HG03457 (cell line): ENCODE measurements at regions not wholly inside any gene's neighbourhood (a gene's known extent, or its start where the extent isn't known, plus 50 kb on each side); places are given as distances from the start of the nearest gene placed in this dataset.

Experiments used
- ATAC-seq: cut with Tn5 transposase; IDR thresholded peaks from one replicate; pipeline ENCODE4 v1.9.1; 2021; ENCODE audit warnings: moderate number of reproducible peaks; ENCODE audit not compliant: unreplicated experiment

GRCh38 chr4:64614276-64614675, 205.0 kb upstream of the TECRL start:
- no peak for ATAC-seq

DNA sequence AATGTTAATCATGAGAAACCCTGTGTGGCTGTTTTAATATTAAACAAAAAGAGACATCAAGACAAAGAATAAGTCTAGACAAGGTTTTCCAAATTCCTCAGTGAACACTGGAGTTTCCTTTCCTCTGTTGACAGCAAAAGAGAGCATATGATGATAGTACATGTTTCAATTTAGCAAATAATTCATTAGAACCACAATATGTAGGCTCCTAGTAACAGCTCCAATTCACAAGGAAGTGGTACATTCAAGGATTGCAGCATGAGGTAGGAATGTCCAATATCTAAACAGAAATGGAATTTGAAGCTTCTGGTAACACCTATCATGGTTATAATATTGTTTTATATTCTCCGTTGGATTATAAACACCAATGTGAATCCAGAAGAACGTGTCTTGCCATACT, 203.8 kb upstream of the TECRL start:
- ATAC-seq: no peak

GRCh38 chr4:64598066-64598465, 188.8 kb upstream of the TECRL start:
- ATAC-seq: no peak

GRCh38 chr4:64594723-64595122, 185.5 kb upstream of the TECRL start:
- ATAC-seq: no peak

GRCh38 chr4:64588507-64588906, 179.3 kb upstream of the TECRL start:
- ATAC-seq: no peak

GRCh38 chr4:64584981-64585557, 175.8 kb upstream of the TECRL start:
- ATAC-seq: no peak

- ATAC-seq: no peak
These were observed 174.9 kb upstream of the TECRL start for GRCh38 chr4:64584125-64584524.

DNA sequence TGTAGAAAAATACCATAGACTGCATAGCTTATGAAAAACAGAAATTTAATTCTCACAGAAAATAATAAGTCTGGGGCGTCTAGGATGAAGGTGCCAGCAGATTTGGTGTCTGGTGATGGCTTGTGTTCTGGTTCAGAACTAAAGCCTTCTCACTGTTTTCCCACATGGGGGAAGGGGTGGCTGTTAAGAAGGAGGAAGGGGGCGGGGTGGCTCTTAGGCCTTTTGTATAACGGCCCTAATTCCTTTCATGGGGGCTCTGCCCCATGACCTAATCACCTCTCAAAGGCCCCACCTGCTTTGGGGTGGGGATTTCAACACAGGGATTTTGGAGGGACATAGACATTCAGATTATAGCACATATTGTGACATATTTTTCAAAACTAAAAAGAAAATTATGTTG, 173.2 kb upstream of the TECRL start:
- ATAC-seq: no peak

GRCh38 chr4:64581422-64581821, 172.2 kb upstream of the TECRL start:
- no peak for ATAC-seq

- ATAC-seq: no peak
These were observed 154.9 kb upstream of the TECRL start for GRCh38 chr4:64564126-64564525.

- no peak for ATAC-seq
These were observed 150.3 kb upstream of the TECRL start for GRCh38 chr4:64559571-64559970.

- no peak for ATAC-seq
These were observed 141.9 kb upstream of the TECRL start for GRCh38 chr4:64551125-64551524.

- no peak for ATAC-seq
These were observed 136.3 kb upstream of the TECRL start for GRCh38 chr4:64545593-64545992.

DNA sequence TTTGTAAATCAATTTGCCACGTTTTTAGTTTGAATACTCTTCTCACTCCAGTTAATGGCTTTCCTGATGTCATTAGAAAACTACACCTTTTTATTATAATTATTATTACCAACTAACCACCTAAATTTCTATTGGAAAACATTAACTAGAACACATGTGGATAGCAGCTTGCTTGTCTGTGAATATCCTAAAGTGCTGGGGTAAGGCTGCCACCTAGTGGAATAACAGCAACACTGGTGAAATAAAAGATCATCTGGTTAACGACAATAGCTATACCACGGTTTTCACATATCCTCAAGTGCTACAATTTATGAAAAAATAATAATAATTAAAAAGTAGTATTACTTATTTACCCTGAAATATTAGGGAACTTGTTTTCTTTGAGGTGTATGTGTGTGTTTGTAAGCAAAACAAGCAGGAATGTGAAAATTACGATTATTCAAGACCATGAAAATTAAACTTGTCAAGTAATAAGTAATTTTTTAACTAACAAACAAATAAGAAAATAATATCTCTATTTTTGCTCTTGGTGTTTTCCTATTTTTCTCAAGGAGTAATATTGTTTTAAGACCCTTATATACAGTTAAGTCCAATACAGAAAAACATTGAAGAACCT, 130.1 kb upstream of the TECRL start:
- peak; percentile 93 for ATAC-seq

GRCh38 chr4:64538219-64538618, 129.0 kb upstream of the TECRL start:
- ATAC-seq: no peak

DNA sequence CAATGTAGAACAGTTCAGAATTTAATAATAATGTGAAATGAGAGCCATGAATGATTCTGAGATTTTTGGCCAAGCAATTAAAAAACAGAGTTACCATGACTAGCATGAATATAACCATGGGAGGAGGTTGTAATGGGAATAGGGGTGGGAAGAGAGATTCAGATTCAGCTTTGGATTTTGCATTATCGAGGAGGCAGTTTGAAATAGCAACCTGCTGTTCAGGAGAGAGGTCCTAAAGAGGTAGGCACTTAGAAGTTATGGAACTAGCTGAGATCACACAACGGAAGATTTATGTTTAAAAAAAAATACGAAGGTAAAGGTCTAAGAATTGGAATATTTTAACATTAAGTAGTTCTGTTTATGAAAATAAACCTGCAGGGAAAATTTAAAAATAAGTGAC, 124.4 kb upstream of the TECRL start:
- ATAC-seq: no peak

DNA sequence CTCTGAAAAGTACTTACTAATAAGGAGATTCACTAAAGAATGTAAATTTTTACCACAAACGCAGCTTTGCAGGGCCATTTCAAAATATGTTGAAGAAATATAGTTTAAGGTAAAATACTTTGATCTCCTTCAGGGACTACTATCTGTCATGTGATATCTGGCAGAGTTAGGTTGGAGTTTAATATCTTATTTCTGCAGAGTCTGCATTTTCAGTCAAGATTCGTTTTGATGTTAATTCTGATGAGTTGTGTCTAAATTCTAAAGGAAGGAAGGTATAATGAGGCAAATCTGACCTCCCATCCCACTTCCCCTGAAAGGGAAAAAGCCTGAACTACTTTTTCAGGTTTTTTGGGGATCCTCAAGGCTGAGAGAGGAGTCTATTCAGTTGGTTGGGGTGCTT, 123.9 kb upstream of the TECRL start:
- no peak for ATAC-seq

DNA sequence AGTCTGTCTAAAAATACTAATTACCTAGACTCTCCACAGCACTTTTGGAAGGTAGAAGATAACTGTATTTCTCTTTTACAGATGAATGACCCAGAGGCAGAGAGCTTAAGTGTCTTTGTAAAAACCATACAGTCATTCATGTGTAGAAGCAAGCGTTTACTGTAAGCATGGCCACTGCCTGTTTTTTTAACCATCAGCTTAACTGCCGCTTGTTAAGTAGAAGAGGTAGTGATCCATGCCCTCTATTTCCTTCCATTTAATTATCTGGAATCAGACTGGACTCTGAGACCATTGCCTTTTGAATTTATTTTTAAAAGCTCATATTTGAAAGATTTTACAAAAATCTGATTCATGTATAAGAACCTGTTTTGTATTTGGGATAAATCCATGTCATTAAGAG, 111.2 kb upstream of the TECRL start:
- ATAC-seq: no peak

- no peak for ATAC-seq
These were observed 109.3 kb upstream of the TECRL start for GRCh38 chr4:64518600-64518999.

DNA sequence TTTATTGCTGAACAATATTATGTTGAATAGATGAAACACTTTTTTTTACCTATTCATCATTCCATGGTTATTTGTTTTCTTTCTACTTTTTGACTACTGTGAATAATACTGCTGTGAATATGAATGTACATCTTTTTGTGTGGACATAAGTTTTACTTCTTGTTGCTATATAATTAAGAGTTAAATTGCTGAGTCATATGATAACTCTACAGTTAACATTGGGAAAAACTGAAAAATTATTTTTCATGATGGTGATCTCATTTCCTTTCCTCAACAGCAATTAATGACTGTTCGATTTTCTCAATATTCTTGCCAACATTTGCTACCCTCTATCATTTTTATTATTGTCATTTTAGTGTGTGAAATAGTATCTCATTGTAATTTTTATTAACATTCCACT, 106.9 kb upstream of the TECRL start:
- no peak for ATAC-seq

- no peak for ATAC-seq
These were observed 98.8 kb upstream of the TECRL start for GRCh38 chr4:64508089-64508488.

- ATAC-seq: no peak
These were observed 94.9 kb upstream of the TECRL start for GRCh38 chr4:64503945-64504675.

- ATAC-seq: no peak
These were observed 94.2 kb upstream of the TECRL start for GRCh38 chr4:64503416-64503815.
